NCI-H2029 treated with DMSO at 0.1 percent for 48 hours (cell line): ENCODE measurements at regions not wholly inside any gene's neighbourhood (a gene's known extent, or its start where the extent isn't known, plus 50 kb on each side); places are given as distances from the start of the nearest gene placed in this dataset.
"Not testable (repeated sequence)": the region's sequence is repeated elsewhere in the genome, so short reads cannot be mapped to it uniquely, and the experiment has no call there.

Experiments used
- DNase-seq: peaks from one replicate; lab custom pipeline; 2025; lab: John Stamatoyannopoulos, UW

- DNase-seq: no peak
Measured at GRCh38 chr2:126952216-126952615, 53.5 kb downstream of the TEX51 start.

- no peak for DNase-seq
Measured at GRCh38 chr2:126953483-126953882, 54.8 kb downstream of the TEX51 start.

GRCh38 chr2:126954831-126955230 lies 56.1 kb downstream of the TEX51 start:
- no peak for DNase-seq

GRCh38 chr2:126956773-126957172 lies 58.1 kb downstream of the TEX51 start:
- not testable (repeated sequence) for DNase-seq

GRCh38 chr2:126963390-126963789 lies 64.7 kb downstream of the TEX51 start:
- DNase-seq: no peak

GRCh38 chr2:126966601-126967000 lies 67.9 kb downstream of the TEX51 start:
- no peak for DNase-seq

- DNase-seq: no peak
Measured at GRCh38 chr2:126970583-126970982, 71.9 kb downstream of the TEX51 start.

- DNase-seq: no peak
Measured at GRCh38 chr2:126971162-126971480, 72.4 kb downstream of the TEX51 start.

- peak; percentile 13 for DNase-seq
Measured at GRCh38 chr2:126971481-126972278, 73.0 kb downstream of the TEX51 start.

GRCh38 chr2:126972279-126972626 lies 73.6 kb downstream of the TEX51 start:
- no peak for DNase-seq

- DNase-seq: no peak
Measured at GRCh38 chr2:126973745-126974144, 75.1 kb downstream of the TEX51 start.

- DNase-seq: no peak
Measured at GRCh38 chr2:126975671-126976655, 77.3 kb downstream of the TEX51 start.

GRCh38 chr2:126976721-126977328 lies 78.1 kb downstream of the TEX51 start:
- DNase-seq: no peak

- DNase-seq: no peak
Measured at GRCh38 chr2:126978333-126978732, 79.6 kb downstream of the TEX51 start.

GRCh38 chr2:126979039-126980003 lies 80.6 kb downstream of the TEX51 start:
- no peak for DNase-seq

- DNase-seq: no peak
Measured at GRCh38 chr2:126981476-126981875, 82.8 kb downstream of the TEX51 start.

GRCh38 chr2:126982935-126983334 lies 84.2 kb downstream of the TEX51 start:
- no peak for DNase-seq

- DNase-seq: no peak
Measured at GRCh38 chr2:126986631-126987187, 88.0 kb downstream of the TEX51 start.

- no peak for DNase-seq
Measured at GRCh38 chr2:126988482-126988881, 89.8 kb downstream of the TEX51 start.

- not testable (repeated sequence) for DNase-seq
Measured at GRCh38 chr2:126989064-126989463, 90.4 kb downstream of the TEX51 start.

- DNase-seq: no peak
Measured at GRCh38 chr2:126990200-126990599, 91.5 kb downstream of the TEX51 start.
